ENCODE measurements at regions not wholly inside any gene's neighbourhood (a gene's known extent, or its start where the extent isn't known, plus 50 kb on each side); places are given as distances from the start of the nearest gene placed in this dataset.

DNA sequence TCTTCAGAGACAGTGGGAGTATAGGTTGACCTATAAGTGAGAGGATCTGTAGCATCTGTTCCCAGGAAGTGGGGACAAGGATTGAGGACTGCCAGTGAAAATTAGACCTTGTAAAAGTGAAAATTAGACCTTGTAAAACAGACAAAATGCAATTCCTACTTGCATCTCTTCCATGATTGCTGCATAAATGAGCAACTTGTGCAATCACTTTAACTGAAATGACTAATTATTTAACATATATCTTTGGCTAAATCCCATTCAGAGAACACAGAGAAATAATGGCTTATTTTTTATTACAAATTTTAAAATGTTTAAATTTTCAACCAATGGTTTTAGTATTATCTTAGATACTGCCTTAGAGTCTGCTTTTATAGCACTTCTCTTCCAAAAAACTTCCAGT, 67.2 kb upstream of the NABP1 start:
- DNase-seq (ENCODE audit: low spot score) = no peak

DNA sequence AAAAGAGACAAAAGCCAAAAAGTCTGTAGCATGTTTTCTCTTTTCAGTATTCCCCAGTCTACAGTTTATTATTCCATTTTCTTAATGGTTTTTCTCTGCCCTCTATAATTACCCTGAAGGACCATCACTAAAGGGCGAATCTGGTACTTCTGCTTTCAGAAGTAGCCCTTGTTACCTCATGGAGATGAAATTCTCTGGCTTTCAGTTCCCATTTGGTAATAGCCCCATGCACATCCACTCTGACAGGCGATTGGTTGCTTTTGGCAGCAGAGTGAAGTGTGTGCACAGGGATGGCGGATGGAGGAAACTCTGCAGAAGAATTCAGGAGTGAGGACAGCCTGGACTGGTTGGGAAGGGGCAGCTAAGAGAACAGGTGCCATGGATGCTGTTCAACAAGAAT, 66.3 kb upstream of the NABP1 start:
- DNase-seq (ENCODE audit: low spot score) = no peak

DNA sequence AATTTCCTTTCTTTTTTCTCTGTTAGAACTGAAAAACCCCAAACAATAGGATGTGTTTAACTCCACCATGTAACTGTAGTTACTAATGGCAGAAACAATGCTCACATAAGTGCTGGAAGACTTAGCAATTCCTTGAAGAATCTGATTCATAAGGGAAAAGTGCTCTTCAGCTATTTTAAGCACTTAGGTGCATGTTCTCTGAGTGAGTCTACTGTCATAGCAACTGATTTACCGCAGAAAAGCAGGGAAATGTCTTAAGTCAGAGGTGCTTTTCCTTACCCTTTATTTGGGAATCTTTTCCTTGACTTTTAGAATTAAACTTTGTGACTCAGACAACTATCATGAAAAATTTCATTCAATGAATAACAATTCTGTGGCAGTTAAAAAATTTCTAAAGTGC, 65.4 kb upstream of the NABP1 start:
- DNase-seq (ENCODE audit: low spot score) = no peak

DNA sequence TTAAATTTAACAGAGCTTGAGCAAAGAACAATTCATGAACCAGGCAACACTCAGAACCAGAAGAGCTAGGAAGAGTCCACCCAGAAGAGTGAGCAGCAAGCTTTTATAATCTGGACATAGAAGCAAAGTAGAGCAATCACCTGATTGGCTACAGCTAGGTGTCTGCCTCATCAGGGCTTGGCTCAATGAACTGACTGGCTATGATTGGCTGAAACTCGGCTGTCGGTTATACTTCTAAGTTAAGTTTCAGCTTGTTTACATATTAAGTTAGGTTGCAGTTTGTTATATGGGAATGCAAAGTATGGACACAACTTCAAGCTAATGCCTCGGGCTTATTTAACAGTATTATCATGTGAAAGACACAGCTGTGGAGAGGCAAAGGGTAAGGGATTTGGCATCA, 63.2 kb upstream of the NABP1 start:
- DNase-seq (ENCODE audit: low spot score) = no peak

DNA sequence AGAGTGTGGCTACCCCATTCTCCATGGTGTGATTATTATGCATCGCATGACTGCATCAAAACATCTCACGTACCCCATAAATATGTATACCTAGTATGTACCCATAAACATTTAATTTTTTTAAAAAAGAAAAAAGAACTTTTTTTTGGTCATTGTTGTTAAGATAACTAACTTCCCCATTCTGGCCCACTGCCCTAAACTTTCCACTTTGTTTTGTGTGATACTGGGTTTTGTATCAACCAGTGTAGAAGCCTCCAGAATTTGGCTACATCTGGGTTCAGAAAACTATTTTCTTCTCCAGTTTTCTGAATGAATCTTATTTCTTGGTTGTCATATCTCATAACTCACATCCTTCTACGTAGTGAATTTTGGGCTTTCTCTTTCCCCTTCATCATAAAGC, 62.3 kb upstream of the NABP1 start:
- DNase-seq (ENCODE audit: low spot score) = no peak

DNA sequence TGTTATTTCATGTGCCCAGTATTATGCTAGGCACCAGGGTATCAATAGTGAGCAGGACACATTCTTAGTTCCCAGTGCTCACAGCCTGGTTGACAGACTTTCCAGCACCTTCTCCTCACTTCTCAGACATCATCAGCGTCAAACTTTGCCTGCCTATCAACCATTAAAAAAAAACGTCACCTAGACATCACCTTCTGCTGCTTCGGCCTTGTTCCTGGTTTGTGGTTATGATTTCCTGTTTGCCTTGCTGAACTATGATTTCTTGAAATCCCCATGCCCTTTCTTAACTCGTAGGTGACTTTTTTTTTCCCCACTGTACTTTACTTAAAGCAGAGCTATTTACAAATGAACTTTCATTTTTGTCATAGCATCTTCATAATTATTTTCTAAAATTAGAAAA, 60.4 kb upstream of the NABP1 start:
- no peak for DNase-seq (ENCODE audit: low spot score)

DNA sequence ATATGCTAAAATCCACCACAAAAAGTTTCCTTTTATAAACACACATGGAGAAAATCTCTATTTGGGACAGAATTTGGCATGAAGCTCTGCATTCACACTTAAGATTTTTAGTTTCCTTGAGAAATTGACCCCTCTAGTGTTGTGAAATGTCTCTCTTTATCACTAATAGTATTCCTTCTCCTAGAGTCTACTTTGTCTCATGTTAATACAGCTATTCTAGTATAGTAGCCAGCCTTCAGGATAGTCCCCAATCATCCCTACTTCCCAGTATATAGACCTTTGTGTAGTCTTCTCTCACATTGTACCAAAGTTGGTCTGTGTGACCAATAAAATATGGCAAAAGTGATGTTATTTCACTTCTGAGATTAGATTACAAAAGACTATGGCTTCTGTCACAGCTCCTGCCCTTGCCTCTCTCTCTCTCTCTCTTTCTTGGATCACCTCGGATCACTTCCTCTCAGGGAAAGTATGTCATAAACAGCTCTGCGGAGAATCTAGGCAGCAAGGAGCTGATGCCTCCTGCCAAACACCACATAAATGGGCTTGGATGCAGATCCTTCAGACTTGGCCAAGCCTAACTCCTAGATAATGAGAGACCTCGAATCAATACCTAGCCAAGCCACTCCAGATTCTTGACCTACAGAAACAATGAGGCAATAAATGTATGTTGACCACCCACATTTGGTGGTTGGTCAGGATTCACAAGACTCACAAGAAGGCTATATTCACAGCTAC, 59.7 kb upstream of the NABP1 start:
- no peak for DNase-seq (ENCODE audit: low spot score)

DNA sequence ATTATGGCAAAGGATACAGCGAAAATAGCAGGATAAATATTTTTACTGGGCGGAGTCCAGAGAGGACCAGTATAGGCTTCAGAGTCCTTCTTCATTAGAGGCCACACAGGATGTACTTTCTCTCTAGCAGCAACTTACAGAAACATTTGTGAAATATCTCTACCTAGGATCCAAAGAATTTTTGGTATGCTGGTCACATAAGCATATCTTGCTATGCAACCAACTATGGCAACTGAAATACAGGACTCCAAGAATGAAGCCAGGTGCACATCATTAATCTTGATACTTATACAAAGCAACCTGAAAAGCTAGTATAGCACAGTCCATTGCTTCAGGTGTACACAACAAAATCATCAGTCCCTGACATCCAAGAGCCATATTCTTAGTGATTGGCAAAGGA, 59.1 kb upstream of the NABP1 start:
- no peak for DNase-seq (ENCODE audit: low spot score)

DNA sequence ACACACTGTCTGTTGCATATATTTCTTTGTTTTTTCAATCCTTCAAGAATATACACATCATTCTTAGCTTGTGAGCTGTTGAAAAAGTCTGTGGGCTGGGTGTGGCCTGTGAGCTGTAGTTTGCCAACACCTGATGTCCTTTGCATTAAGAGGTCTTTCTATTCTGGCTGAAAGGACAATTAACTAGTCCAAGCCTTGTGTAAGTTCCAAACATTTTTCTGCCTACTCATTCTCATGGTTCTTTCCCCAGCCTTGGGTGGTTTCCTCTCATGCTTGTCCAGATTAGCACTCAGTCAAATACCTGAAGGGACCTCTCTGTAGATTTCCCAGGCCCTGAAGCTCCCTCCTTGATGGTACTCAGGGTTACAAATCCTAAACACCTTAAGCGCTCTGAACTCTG, 57.8 kb upstream of the NABP1 start:
- no peak for DNase-seq (ENCODE audit: low spot score)

DNA sequence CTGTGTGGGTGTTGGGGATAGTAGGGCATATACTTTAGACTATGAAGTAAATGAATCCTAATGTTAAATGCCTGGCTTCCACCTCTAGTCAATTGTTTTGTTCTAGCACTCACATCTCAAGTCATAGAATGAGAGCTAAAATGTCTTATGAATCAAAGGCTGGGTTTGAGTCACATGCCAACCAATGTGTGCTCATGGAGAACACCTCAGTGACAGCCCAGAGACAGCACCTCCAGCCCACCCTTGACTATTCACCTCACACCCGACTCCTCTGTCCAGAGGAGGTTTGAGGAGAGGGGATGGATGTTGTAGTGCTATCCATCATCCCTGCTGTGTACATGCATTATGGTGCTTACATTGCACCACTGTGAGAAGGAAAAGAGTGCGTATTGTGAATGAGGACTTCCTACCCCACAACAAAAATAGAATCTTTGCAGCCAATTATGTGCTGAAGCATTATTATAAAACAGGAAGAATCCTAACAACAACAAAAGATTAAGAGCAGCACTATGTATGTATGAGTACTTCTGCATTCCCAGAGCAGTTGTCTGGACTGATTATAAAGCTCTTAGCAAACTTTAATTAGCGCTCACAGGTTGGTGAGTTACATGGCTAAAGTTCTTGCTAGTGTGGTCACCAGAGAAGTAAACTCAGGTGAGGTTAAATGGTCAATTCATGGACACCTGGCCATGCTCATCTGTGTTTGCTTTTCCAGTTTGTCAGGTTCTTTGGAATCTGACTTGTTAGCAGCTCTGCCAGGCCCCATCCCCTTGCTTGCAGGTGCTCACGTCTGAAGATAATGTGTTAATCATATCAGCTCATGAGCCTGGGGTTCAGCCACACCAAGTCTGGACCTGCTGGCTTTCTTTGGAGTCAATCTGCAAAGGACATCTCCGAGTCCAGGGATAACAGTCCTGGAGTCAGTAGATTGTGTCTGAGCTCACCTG, 55.3 kb upstream of the NABP1 start:
- no peak for DNase-seq (ENCODE audit: low spot score)

DNA sequence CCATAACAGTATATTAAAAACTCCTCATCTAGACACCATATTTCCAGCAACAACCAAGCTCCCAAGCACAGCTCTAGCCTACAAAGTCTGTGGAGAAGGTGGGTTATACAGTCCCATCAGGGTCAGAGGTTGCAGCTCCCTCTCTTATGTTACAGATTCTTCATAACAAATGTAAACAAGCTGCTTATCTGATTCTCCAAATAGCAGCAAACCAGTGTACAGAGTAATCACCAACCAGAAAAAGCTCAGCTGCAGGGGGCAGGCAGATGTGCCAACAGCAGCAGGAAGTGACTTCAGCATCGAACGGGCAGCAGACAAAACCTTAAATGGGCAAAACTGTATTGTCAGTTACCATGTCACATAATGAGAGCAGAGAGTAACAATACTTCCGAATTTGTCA, 52.9 kb upstream of the NABP1 start:
- DNase-seq (ENCODE audit: low spot score) = no peak

DNA sequence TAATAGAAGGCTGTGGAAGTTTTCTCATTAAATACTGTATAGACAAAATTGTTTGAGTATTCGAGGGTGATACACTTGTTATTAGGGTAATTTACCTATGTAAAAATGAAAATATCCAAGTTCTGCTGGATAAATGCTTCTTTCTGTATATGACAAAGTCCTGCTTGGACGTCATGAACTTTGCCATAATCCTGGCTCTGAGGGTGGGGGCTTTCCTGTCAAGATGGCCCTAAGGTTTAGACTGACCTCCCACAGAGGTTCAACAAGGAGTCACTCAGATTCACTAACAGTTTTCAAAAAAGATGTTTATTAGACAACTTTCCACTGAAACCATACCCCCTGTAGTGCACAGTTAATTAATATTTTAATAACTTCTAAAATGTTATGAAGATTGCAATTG, 52.5 kb upstream of the NABP1 start:
- DNase-seq (ENCODE audit: low spot score) = no peak

DNA sequence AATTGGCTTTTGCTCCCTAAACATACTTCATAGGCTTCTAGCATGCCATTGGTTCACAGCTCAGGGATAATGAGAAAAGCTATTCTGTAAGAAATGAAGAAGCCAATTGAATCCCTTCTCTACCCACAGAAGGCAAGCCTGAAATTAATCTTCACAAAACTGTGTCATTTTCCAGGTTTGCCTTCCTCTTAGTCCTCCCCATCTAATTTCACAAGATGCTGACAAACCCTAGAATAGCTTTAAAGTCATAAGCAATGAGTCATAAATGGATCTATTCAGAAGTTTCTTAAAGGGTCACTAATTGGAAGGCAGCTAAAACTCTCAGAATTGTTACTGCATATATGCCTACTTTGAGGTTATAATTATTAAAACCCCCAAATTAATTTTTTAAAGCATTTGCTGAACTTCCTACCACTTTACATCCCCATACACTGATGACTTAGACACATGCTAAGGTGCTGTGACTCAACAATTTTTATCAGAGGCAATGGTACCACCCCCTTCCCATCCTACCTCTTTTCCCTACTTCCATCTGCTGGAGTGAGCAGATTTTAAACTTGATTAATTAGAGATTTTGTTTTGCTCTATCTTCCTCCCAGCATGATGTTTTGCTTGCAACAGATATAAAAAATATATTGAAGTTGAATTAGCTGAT, 51.3 kb upstream of the NABP1 start:
- DNase-seq (ENCODE audit: low spot score) = no peak

DNA sequence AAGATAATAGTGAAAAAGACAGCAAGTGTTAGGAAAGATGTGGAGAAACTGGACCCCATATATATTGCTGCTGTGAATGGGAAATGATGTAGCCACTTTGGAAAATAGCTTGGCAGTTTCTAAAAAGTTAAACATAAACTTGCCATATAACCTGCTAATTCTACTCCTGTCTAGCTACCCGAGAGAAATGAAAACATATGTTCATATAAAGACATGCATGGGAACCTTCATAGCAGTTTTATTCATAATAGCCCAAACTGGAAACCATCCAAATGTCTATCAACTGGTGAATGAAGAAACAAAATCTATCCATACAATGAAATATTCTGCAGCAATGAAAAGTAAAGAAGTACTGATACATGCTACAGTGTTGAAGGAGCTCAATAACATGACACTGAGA, 50.4 kb upstream of the NABP1 start:
- no peak for DNase-seq (ENCODE audit: low spot score)
